ENCODE measurements at regions not wholly inside any gene's neighbourhood (a gene's known extent, or its start where the extent isn't known, plus 50 kb on each side); places are given as distances from the start of the nearest gene placed in this dataset.

DNA sequence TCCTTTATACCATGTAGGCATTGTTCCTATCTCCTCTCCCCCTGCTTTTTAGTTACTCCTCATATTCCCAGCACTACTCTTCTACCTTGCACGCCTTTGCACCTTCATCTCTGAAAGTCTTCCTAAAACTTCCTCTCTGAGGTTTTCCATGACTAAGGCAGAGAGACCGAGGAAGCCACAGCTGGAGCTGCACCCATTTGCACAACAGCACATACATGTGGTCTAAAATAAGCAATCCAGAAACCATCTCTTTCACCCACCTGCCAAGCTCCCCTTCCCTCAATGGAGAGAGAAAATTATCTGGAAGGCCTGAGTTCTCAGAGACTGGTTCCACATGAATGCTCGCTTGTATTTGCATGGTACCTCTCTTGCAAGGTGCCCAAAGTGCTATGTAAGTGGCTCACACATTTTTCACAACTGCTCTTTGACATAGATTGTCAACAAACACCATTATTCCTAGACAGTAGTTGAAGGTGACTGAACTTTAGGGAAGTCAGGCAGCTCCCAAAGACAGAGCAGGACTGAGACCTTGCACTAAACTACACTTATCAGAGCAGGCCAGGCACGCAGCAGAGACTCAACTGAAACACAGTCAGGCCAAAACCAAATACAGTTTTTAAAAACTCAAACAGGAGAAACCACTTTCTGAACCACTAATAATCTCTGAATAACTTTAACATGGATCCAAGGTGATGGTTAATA is 313.2 kb downstream of the TFAP2A start:
- no peaks in the 10 kb centered on the region for H3K9me3 ChIP-seq (ENCODE audit: low read depth, low read length, poor library complexity, severe bottlenecking)
- CTCF ChIA-PET = no interaction called here
- H3K4me3 ChIP-seq (ENCODE audit: low read depth, low read length, poor library complexity, severe bottlenecking) = no peak overlapping the region
- intact Hi-C loops (cut with micrococcal nuclease; ENCODE audit: unreplicated experiment) = no loop called here
- POLR2A ChIA-PET (ENCODE audit: low non-redundant PET) = no interaction called here
- H3K36me3 ChIP-seq (ENCODE audit: insufficient read depth, low read length, poor library complexity, severe bottlenecking) = no peaks in the 10 kb centered on the region
- H3K27me3 ChIP-seq (replicated peaks; ENCODE audit: insufficient read depth, low read depth, low read length, poor library complexity) = no peaks in the 10 kb centered on the region
- no peaks in the 10 kb centered on the region for H3K4me1 ChIP-seq (ENCODE audit: insufficient read depth, low read length, poor library complexity, severe bottlenecking)
- no peak overlapping the region for H3K27ac ChIP-seq (ENCODE audit: low read depth, low read length, poor library complexity, severe bottlenecking)
- TF ChIP-seq, protein P1, sequence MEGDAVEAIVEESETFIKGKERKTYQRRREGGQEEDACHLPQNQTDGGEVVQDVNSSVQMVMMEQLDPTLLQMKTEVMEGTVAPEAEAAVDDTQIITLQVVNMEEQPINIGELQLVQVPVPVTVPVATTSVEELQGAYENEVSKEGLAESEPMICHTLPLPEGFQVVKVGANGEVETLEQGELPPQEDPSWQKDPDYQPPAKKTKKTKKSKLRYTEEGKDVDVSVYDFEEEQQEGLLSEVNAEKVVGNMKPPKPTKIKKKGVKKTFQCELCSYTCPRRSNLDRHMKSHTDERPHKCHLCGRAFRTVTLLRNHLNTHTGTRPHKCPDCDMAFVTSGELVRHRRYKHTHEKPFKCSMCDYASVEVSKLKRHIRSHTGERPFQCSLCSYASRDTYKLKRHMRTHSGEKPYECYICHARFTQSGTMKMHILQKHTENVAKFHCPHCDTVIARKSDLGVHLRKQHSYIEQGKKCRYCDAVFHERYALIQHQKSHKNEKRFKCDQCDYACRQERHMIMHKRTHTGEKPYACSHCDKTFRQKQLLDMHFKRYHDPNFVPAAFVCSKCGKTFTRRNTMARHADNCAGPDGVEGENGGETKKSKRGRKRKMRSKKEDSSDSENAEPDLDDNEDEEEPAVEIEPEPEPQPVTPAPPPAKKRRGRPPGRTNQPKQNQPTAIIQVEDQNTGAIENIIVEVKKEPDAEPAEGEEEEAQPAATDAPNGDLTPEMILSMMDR (conservative IDR thresholded peaks at IDR 0.05; ENCODE audit: low read depth, low read length) = no peak
- BruUV-seq (replicated peaks) = no TSS peak
- DNase-seq (ENCODE audit: low spot score) = no peak

DNA sequence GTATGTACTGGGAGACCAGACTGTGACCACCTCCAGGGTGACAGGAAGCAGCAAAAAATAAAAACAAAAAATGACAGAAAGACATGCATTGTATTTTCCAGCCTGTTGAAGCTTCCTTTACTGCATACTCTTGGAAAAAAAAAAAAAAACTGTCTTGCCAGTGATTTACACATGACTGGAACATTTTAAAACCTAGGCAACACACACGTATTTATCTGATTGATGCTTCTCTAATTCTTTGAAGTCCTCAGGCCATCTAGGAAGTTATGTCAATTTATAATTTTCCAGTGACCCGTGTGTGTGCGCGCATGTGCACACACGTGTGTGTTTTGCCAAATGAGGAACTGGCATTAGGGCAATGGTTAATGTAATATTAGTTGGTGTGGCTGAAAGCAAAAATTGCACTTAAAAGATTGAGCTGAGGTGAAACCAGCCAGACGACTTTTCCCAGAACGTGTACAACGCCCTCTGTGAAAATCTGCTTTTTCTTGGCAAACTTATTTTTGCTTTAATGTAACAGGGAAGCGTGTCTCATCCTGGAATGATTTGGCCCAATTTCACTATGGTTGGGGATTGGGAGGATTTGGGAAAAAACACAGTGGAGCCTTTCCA is 315.2 kb downstream of the TFAP2A start:
- H3K4me1 ChIP-seq (ENCODE audit: insufficient read depth, low read length, poor library complexity, severe bottlenecking) = no peaks in the 10 kb centered on the region
- ChIA-PET POLR2A (ENCODE audit: low non-redundant PET) (no interaction called here), CTCF (no interaction called here)
- no peaks in the 10 kb centered on the region for H3K36me3 ChIP-seq (ENCODE audit: insufficient read depth, low read length, poor library complexity, severe bottlenecking)
- peak overlapping the region; percentile 32 for H3K4me3 ChIP-seq (ENCODE audit: low read depth, low read length, poor library complexity, severe bottlenecking)
- DNase-seq (ENCODE audit: low spot score) = no peak
- H3K9me3 ChIP-seq (ENCODE audit: low read depth, low read length, poor library complexity, severe bottlenecking) = no peaks in the 10 kb centered on the region
- no peak overlapping the region for H3K27ac ChIP-seq (ENCODE audit: low read depth, low read length, poor library complexity, severe bottlenecking)
- TF ChIP-seq EZH2 (IDR thresholded peaks at IDR 0.05; ENCODE audit: borderline replicate concordance, low read depth, low read length, poor library complexity, severe bottlenecking) = no peak
- TF ChIP-seq, protein P1 (conservative IDR thresholded peaks at IDR 0.05; ENCODE audit: low read depth, low read length) = no peak
- no peaks in the 10 kb centered on the region for H3K27me3 ChIP-seq (replicated peaks; ENCODE audit: insufficient read depth, low read depth, low read length, poor library complexity)
- BruUV-seq (replicated peaks) = no TSS peak
- intact Hi-C loops (cut with micrococcal nuclease; ENCODE audit: unreplicated experiment) = no loop called here

DNA sequence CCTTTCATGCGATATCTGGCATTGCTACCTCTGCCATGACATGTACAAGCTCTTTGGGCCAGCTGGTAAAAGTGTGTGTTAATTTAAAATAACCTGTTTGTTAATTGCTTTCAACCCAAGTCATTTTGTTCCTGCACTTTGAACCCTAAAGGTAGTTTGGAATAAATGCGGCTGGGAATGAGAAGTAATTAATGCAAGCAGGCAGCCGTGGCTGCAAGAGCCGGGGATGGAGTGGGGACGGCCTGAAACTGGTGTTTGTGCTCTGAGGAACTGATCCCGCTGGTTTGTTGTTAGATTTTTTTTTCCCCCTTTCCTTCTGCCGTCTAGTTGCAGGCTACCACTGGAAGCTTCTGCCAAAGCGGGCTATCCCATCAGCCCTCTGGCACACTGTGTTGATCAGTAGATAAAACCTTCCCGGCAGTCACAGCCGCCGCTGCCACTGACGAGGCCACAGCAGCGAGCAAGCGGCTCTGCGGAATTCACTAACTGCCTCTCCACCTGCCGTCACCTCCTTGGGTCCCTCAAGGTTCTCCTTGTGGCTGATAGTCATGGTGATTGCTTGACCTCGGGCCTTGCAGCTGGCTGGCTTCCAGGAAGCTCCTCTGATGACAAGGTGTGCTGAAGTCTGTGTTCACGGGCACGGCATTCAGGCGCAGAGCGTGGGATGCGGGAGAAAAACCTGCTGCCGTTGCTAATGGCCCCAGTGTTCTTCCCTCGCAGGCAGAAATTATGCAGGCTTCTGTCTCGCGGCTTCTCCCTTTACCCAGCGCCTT is 315.9 kb downstream of the TFAP2A start:
- H3K27me3 ChIP-seq (replicated peaks; ENCODE audit: insufficient read depth, low read depth, low read length, poor library complexity) = no peaks in the 10 kb centered on the region
- ChIA-PET CTCF (no interaction called here), POLR2A (ENCODE audit: low non-redundant PET) (no interaction called here)
- peaks cover 1% of the 10 kb centered on the region for H3K9me3 ChIP-seq (ENCODE audit: low read depth, low read length, poor library complexity, severe bottlenecking)
- BruUV-seq (replicated peaks) = no TSS peak
- peak; percentile 41 for DNase-seq (ENCODE audit: low spot score)
- H3K27ac ChIP-seq (ENCODE audit: low read depth, low read length, poor library complexity, severe bottlenecking) = no peak overlapping the region
- intact Hi-C loops (cut with micrococcal nuclease; ENCODE audit: unreplicated experiment) = no loop called here
- no peak for TF ChIP-seq EZH2 (IDR thresholded peaks at IDR 0.05; ENCODE audit: borderline replicate concordance, low read depth, low read length, poor library complexity, severe bottlenecking)
- TF ChIP-seq, protein P1 (conservative IDR thresholded peaks at IDR 0.05; ENCODE audit: low read depth, low read length) = no peak
- H3K4me1 ChIP-seq (ENCODE audit: insufficient read depth, low read length, poor library complexity, severe bottlenecking) = no peaks in the 10 kb centered on the region
- H3K36me3 ChIP-seq (ENCODE audit: insufficient read depth, low read length, poor library complexity, severe bottlenecking) = no peaks in the 10 kb centered on the region
- peak overlapping the region; percentile 32 for H3K4me3 ChIP-seq (ENCODE audit: low read depth, low read length, poor library complexity, severe bottlenecking)

Measured in A673 (cell line).